SJSA1 (cell line): ENCODE measurements at regions not wholly inside any gene's neighbourhood (a gene's known extent, or its start where the extent isn't known, plus 50 kb on each side); places are given as distances from the start of the nearest gene placed in this dataset.

Experiments used
- DNase-seq, 2 experiments: peaks; one replicate each; pipeline ENCODE4 v3.0.0-alpha.2; 2015 to 2020; ENCODE audit warnings: low spot score in 2 of 2, low read depth in 1 of 2
- H3K27ac ChIP-seq: fragments of 250-450 bp; sonication (Bioruptor Pico); 2 replicates; pipeline ENCODE4 v1.5.1; 2020; ENCODE audit warnings: mild to moderate bottlenecking, moderate library complexity
- H3K27me3 ChIP-seq: fragments of 250-450 bp; sonication (Bioruptor Pico); replicated peaks from 2 replicates; pipeline ENCODE4 v1.5.1; 2020; ENCODE audit warnings: mild to moderate bottlenecking, moderate library complexity
- H3K36me3 ChIP-seq: fragments of 250-450 bp; sonication (Bioruptor Pico); 2 replicates; pipeline ENCODE4 v1.5.1; 2020; ENCODE audit warnings: mild to moderate bottlenecking
- H3K4me1 ChIP-seq: fragments of 250-450 bp; sonication (Bioruptor Pico); replicated peaks from 2 replicates; pipeline ENCODE4 v1.6.1; 2021; ENCODE audit warnings: mild to moderate bottlenecking
- H3K4me3 ChIP-seq: fragments of 250-450 bp; sonication (Bioruptor Pico); 2 replicates; pipeline ENCODE4 v1.5.1; 2020; ENCODE audit warnings: mild to moderate bottlenecking
- H3K9me3 ChIP-seq: fragments of 250-450 bp; sonication (Bioruptor Pico); replicated peaks from 2 replicates; pipeline ENCODE4 v1.5.1; 2020; ENCODE audit warnings: mild to moderate bottlenecking

- Histone ChIP-seq H3K27me3 (no peaks in the 10 kb centered on the region), H3K36me3 (no peaks in the 10 kb centered on the region), H3K9me3 (no peaks in the 10 kb centered on the region), H3K4me1 (peaks cover 7% of the 10 kb centered on the region), H3K4me3 (no peak overlapping the region), H3K27ac (no peak overlapping the region)
- DNase-seq = no peak
Observed at GRCh38 chr1:218537122-218537913, 192.2 kb downstream of the TGFB2 start.

GRCh38 chr1:218538341-218538740 is 193.2 kb downstream of the TGFB2 start:
- Histone ChIP-seq H3K27ac (no peak overlapping the region), H3K36me3 (no peaks in the 10 kb centered on the region), H3K4me1 (peaks cover 7% of the 10 kb centered on the region), H3K27me3 (no peaks in the 10 kb centered on the region), H3K9me3 (no peaks in the 10 kb centered on the region), H3K4me3 (no peak overlapping the region)
- DNase-seq = no peak

GRCh38 chr1:218546314-218546713 is 201.2 kb downstream of the TGFB2 start:
- Histone ChIP-seq H3K9me3 (no peaks in the 10 kb centered on the region), H3K36me3 (no peaks in the 10 kb centered on the region), H3K4me1 (no peaks in the 10 kb centered on the region), H3K27ac (no peak overlapping the region), H3K27me3 (no peaks in the 10 kb centered on the region), H3K4me3 (no peak overlapping the region)
- no peak for DNase-seq

- Histone ChIP-seq H3K4me3 (no peak overlapping the region), H3K27me3 (no peaks in the 10 kb centered on the region), H3K9me3 (no peaks in the 10 kb centered on the region), H3K27ac (no peak overlapping the region), H3K4me1 (no peaks in the 10 kb centered on the region), H3K36me3 (no peaks in the 10 kb centered on the region)
- no peak for DNase-seq
Observed at GRCh38 chr1:218547957-218548730, 203.0 kb downstream of the TGFB2 start.

- H3K27me3 ChIP-seq = no peaks in the 10 kb centered on the region
- no peak overlapping the region for H3K27ac ChIP-seq
- no peak overlapping the region for H3K4me3 ChIP-seq
- no peaks in the 10 kb centered on the region for H3K36me3 ChIP-seq
- 0 out of 2 replicates have a peak, but pooled peaks cover 2% of the 10 kb centered on the region for H3K9me3 ChIP-seq
- no peaks in the 10 kb centered on the region for H3K4me1 ChIP-seq
- no peak for DNase-seq
Observed at GRCh38 chr1:218548764-218549163, 203.6 kb downstream of the TGFB2 start.

GRCh38 chr1:218553197-218553596 is 208.1 kb downstream of the TGFB2 start:
- no peaks in the 10 kb centered on the region; the same call in 1 of the 2 replicates for H3K27me3 ChIP-seq
- no peak for DNase-seq
- H3K9me3 ChIP-seq = 0 out of 2 replicates have a peak, but pooled peaks cover 2% of the 10 kb centered on the region
- H3K4me3 ChIP-seq = no peak overlapping the region
- H3K36me3 ChIP-seq = no peaks in the 10 kb centered on the region
- H3K27ac ChIP-seq = no peak overlapping the region
- H3K4me1 ChIP-seq = peaks cover 6% of the 10 kb centered on the region

- Histone ChIP-seq H3K27me3 (no peaks in the 10 kb centered on the region; the same call in 1 of the 2 replicates), H3K27ac (no peak overlapping the region), H3K4me1 (peaks cover 11% of the 10 kb centered on the region), H3K36me3 (no peaks in the 10 kb centered on the region), H3K9me3 (0 out of 2 replicates have a peak, but pooled peaks cover 2% of the 10 kb centered on the region), H3K4me3 (no peak overlapping the region)
- DNase-seq = no peak
Observed at GRCh38 chr1:218556016-218556415, 210.9 kb downstream of the TGFB2 start.

- 0 out of 2 replicates have a peak, but pooled peaks cover 2% of the 10 kb centered on the region for H3K9me3 ChIP-seq
- peak; percentile 45 to 59 for DNase-seq
- no peaks in the 10 kb centered on the region for H3K36me3 ChIP-seq
- H3K4me1 ChIP-seq = peaks cover 11% of the 10 kb centered on the region
- H3K27me3 ChIP-seq = no peaks in the 10 kb centered on the region; the same call in 1 of the 2 replicates
- no peak overlapping the region for H3K27ac ChIP-seq
- H3K4me3 ChIP-seq = no peak overlapping the region
Observed at GRCh38 chr1:218557731-218558130, 212.6 kb downstream of the TGFB2 start.

- Histone ChIP-seq H3K27me3 (no peaks in the 10 kb centered on the region; the same call in 1 of the 2 replicates), H3K9me3 (0 out of 2 replicates have a peak, but pooled peaks cover 2% of the 10 kb centered on the region), H3K27ac (0 out of 2 replicates have a peak overlapping the region, but pooled peaks have one; percentile 16), H3K4me1 (peaks cover 11% of the 10 kb centered on the region), H3K36me3 (no peaks in the 10 kb centered on the region), H3K4me3 (no peak overlapping the region)
- DNase-seq = peak in 1 of 2 experiments; percentile 32
Observed at GRCh38 chr1:218558271-218558810, 213.2 kb downstream of the TGFB2 start.

GRCh38 chr1:218565377-218565776 is 220.2 kb downstream of the TGFB2 start:
- Histone ChIP-seq H3K27ac (no peak overlapping the region), H3K9me3 (no peaks in the 10 kb centered on the region), H3K4me1 (peaks cover 5% of the 10 kb centered on the region; the same call in 1 of the 2 replicates), H3K4me3 (no peak overlapping the region), H3K36me3 (no peaks in the 10 kb centered on the region), H3K27me3 (no peaks in the 10 kb centered on the region)
- DNase-seq = no peak

GRCh38 chr1:218568962-218569550 is 223.9 kb downstream of the TGFB2 start:
- DNase-seq = no peak
- Histone ChIP-seq H3K4me1 (peaks cover 16% of the 10 kb centered on the region), H3K27ac (no peak overlapping the region), H3K4me3 (no peak overlapping the region), H3K36me3 (no peaks in the 10 kb centered on the region), H3K27me3 (no peaks in the 10 kb centered on the region), H3K9me3 (no peaks in the 10 kb centered on the region; the same call in 1 of the 2 replicates)

GRCh38 chr1:218570456-218570855 is 225.3 kb downstream of the TGFB2 start:
- Histone ChIP-seq H3K27me3 (no peaks in the 10 kb centered on the region), H3K4me1 (peaks cover 18% of the 10 kb centered on the region), H3K27ac (no peak overlapping the region), H3K4me3 (no peak overlapping the region), H3K36me3 (no peaks in the 10 kb centered on the region), H3K9me3 (no peaks in the 10 kb centered on the region; the same call in 1 of the 2 replicates)
- DNase-seq = no peak

GRCh38 chr1:218571491-218571890 is 226.4 kb downstream of the TGFB2 start:
- Histone ChIP-seq H3K36me3 (no peaks in the 10 kb centered on the region), H3K9me3 (no peaks in the 10 kb centered on the region; the same call in 1 of the 2 replicates), H3K27ac (no peak overlapping the region), H3K4me1 (peaks cover 18% of the 10 kb centered on the region), H3K27me3 (no peaks in the 10 kb centered on the region), H3K4me3 (no peak overlapping the region)
- DNase-seq = no peak
